HCT116 (cell line): ENCODE measurements at regions not wholly inside any gene's neighbourhood (a gene's known extent, or its start where the extent isn't known, plus 50 kb on each side); places are given as distances from the start of the nearest gene placed in this dataset. TPM values are rescaled to one million over a fixed set of nuclear protein-coding genes. Genes with fewer than 3 reads are reported as not detected.

Source experiments
- RAD21 ChIP-seq: IDR thresholded peaks from 2 replicates; pipeline ENCODE4 v1.6.1; 2012; ENCODE audit warnings: low read depth, mild to moderate bottlenecking
- REST ChIP-seq: IDR thresholded peaks from 2 replicates; pipeline ENCODE4 v1.6.1; 2012; ENCODE audit warnings: low read depth
- ZBTB33 ChIP-seq: IDR thresholded peaks from 2 replicates; pipeline ENCODE4 v1.6.1; 2011; ENCODE audit warnings: mild to moderate bottlenecking, low read length, moderate library complexity; ENCODE audit not compliant: insufficient replicate concordance; ENCODE audit errors: extremely low read depth
- ZFX ChIP-seq: fragments of 450-650 bp; IDR thresholded peaks from 2 replicates; pipeline ENCODE4 v1.6.1; 2017
- microRNA counts: library from miRNA; unstranded; fragments of <30 nt; microRNA quantifications from one replicate; lab custom pipeline; 2015
- microRNA-seq: library from miRNA; unstranded; fragments of <30 nt; microRNA quantifications from one replicate; pipeline ENCODE4, GENCODE V29; 2016; ENCODE audit warnings: borderline number of aligned reads

- no peak for TF ChIP-seq REST
- TF ChIP-seq ZFX: no peak
- TF ChIP-seq ZBTB33: no peak
- TF ChIP-seq RAD21: no peak
Observed at GRCh38 chr2:33650171-33650570, 51.1 kb upstream of the FAM98A start (continued).

MicroRNAs in the stretch of these regions (microRNA counts, 767-probe panel; counts per million panel counts)
- not detected for microRNA hsa-miR-548ad (lab: Ali Mortazavi, UCI)

Small RNA genes lying in the stretch of these regions (microRNA-seq; reads per million reads assigned to microRNA genes)
- gene MIR548AD: not detected
